Gastroesophageal sphincter (tissue), 4 donors: ENCODE measurements at regions not wholly inside any gene's neighbourhood (a gene's known extent, or its start where the extent isn't known, plus 50 kb on each side); places are given as distances from the start of the nearest gene placed in this dataset.

Experiments used
- ATAC-seq: fragments of 150-250 bp; one replicate; pipeline ENCODE4 v1.9.1; 2016; ENCODE audit warnings: mild to moderate bottlenecking, moderate library complexity
- H3K27ac ChIP-seq, 4 donors: fragments of 200-600 bp; sonication (generic) in 3 of 4; 1 replicate in 3 of 4; 2 replicates in 1 of 4; pipeline ENCODE4 v1.5.1; 2016 to 2019
- H3K27me3 ChIP-seq: fragments of 200-600 bp; sonication (generic); one replicate; pipeline ENCODE4 v1.5.1; 2019
- H3K36me3 ChIP-seq, 2 donors: fragments of 200-600 bp; sonication (generic); one replicate each; pipeline ENCODE4 v1.5.1; 2019; ENCODE audit warnings: control low read depth in 1 of 2
- H3K4me1 ChIP-seq, 3 donors: fragments of 200-600 bp; sonication (generic); 1 replicate in 2 of 3; 2 replicates in 1 of 3; pipeline ENCODE4 v1.5.1; 2016 to 2019; ENCODE audit warnings: control low read depth in 2 of 3
- H3K4me3 ChIP-seq, 2 donors: fragments of 200-600 bp; sonication (generic); one replicate each; pipeline ENCODE4 v1.5.1; 2019; ENCODE audit warnings: mild to moderate bottlenecking in 1 of 2, moderate library complexity in 1 of 2
- H3K9me3 ChIP-seq, 3 donors: fragments of 200-600 bp; sonication (generic); one replicate each; pipeline ENCODE4 v1.5.1; 2017 to 2019; ENCODE audit warnings: control low read depth in 2 of 3
- CTCF ChIP-seq, 4 experiments: fragments of 200-600 bp in 2 of 4; fragments of 450-650 bp in 2 of 4; sonication (generic) in 1 of 4; IDR thresholded peaks; one replicate each; pipeline ENCODE4 v1.5.1; 2017 to 2019; ENCODE audit warnings: antibody characterized with exemption in 4 of 4, mild to moderate bottlenecking in 2 of 4, moderate library complexity in 2 of 4
- EP300 ChIP-seq: sonication (generic); formaldehyde crosslinking; IDR thresholded peaks from one replicate; pipeline ENCODE4 v1.6.1; 2017; ENCODE audit warnings: antibody characterized with exemption, mild to moderate bottlenecking
- POLR2A ChIP-seq, 2 donors: fragments of 450-650 bp; IDR thresholded peaks; one replicate each; pipeline ENCODE4 v1.6.1; 2017; ENCODE audit warnings: antibody characterized with exemption in 2 of 2, mild to moderate bottlenecking in 2 of 2, moderate library complexity in 1 of 2
- POLR2AphosphoS5 ChIP-seq: sonication (generic); formaldehyde crosslinking; IDR thresholded peaks from one replicate; pipeline ENCODE4 v1.6.1; 2017; ENCODE audit warnings: antibody characterized with exemption
- WGBS, 2 donors: methylation state at CpG; one replicate each; pipeline ENCODE4 v1.1.5; 2018; ENCODE audit warnings: low coverage in 1 of 2; 5-methylcytosine and 5-hydroxymethylcytosine counted together

DNA sequence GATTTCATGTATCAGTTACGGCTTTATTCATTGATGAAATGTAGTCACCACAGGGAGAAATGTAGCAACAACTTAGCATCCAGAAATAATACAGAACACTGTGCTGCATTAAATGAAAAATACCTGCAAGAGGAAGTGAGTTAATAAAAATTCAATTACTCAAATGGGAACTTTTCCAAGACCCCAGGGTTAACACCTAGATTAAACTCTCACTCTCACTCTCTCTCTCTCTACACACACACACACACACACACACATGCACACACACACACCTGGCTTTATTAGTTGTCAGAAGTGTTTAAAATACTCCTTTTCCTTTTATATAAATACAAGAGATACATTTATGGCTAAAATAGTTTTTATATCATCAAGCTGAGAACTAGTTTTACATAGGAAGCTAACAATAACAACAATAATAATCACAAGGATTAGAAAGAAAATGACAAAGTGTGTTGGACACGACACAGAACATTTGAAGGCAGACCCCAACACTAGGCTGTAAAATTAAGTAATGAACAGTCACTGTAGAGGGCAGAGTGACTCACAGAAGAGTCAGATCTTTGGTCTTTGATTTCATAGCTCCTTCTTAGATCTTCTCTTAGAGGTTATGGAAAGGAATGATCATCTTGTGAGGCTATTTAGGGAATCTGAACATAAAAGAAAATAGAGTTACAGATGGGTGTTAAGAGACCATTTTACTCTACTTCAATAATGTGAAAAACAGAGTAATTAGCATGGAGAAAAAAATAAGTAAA lies 1266.0 kb upstream of the ADGRL2 start:
- Histone ChIP-seq H3K4me1 (peaks cover 0 to 26% (median 4%) of the 10 kb centered on the region in 3 donors), H3K36me3 (no peaks in the 10 kb centered on the region), H3K27me3 (no peaks in the 10 kb centered on the region), H3K27ac (no peak overlapping the region), H3K9me3 (no peaks in the 10 kb centered on the region), H3K4me3 (no peak overlapping the region)
- 75 to 81% methylated on average over 2 of the region's 2 CpGs for WGBS, 2 donors
- no peak for ATAC-seq
- TF ChIP-seq POLR2AphosphoS5, result no peak
- no peak for TF ChIP-seq POLR2A (IDR thresholded peaks at IDR 0.05)
- TF ChIP-seq EP300, result no peak
- no peak for TF ChIP-seq CTCF (IDR thresholded peaks at IDR 0.05)

DNA sequence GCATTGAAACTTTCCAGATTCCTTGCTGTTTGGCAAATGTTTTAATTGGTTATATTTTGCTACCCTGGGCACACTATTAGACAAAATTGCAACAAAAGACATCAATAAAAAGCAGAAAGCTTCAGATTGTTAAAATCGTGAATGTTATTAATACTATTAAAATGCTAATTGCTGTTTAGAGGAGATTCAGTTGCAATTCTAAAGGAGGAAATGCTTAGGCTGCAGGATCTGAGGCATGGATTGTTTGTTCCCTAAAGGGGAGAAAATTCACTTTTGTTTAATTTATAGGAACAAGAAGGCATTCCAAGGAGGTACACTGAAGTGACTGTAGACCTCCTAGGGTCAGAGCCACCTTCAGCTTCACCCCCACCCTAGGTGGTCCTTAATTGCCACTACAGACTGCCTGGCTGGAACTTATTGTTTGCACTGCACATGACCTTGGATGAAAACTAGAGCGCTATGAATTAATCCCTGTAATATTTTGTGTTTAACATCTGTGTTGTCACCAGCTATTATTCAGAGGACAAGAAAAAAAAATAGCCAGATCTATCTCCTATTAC lies 1266.9 kb upstream of the ADGRL2 start:
- no peaks in the 10 kb centered on the region for H3K27me3 ChIP-seq
- no peaks in the 10 kb centered on the region for H3K36me3 ChIP-seq
- H3K9me3 ChIP-seq, result no peaks in the 10 kb centered on the region
- H3K4me3 ChIP-seq, result no peak overlapping the region
- 4 to 15% methylated on average over 2 of the region's 2 CpGs for WGBS, 2 donors
- no peak for TF ChIP-seq POLR2A (IDR thresholded peaks at IDR 0.05)
- TF ChIP-seq POLR2AphosphoS5, result no peak
- no peak for TF ChIP-seq EP300
- no peak for TF ChIP-seq CTCF (IDR thresholded peaks at IDR 0.05)
- peaks cover 0 to 26% (median 4%) of the 10 kb centered on the region in 3 donors for H3K4me1 ChIP-seq
- H3K27ac ChIP-seq, result no peak overlapping the region
- ATAC-seq, result no peak

GRCh38 chr1:80533093-80533492 lies 1267.6 kb upstream of the ADGRL2 start:
- no peak overlapping the region for H3K27ac ChIP-seq
- no peaks in the 10 kb centered on the region for H3K27me3 ChIP-seq
- WGBS, 2 donors, result 54 to 58% methylated on average over 2 of the region's 2 CpGs
- H3K36me3 ChIP-seq, result no peaks in the 10 kb centered on the region
- H3K9me3 ChIP-seq, result no peaks in the 10 kb centered on the region
- TF ChIP-seq CTCF (IDR thresholded peaks at IDR 0.05) (no peak), POLR2AphosphoS5 (no peak), POLR2A (IDR thresholded peaks at IDR 0.05) (no peak), EP300 (no peak)
- H3K4me1 ChIP-seq, result peaks cover 0 to 26% (median 4%) of the 10 kb centered on the region in 3 donors
- no peak overlapping the region for H3K4me3 ChIP-seq
- no peak for ATAC-seq

- Histone ChIP-seq H3K27me3 (no peaks in the 10 kb centered on the region), H3K27ac (no peak overlapping the region), H3K4me1 (peaks cover 0 to 26% (median 4%) of the 10 kb centered on the region in 3 donors), H3K36me3 (no peaks in the 10 kb centered on the region), H3K9me3 (no peaks in the 10 kb centered on the region), H3K4me3 (no peak overlapping the region)
- no peak for ATAC-seq
- TF ChIP-seq POLR2AphosphoS5 (no peak), POLR2A (IDR thresholded peaks at IDR 0.05) (no peak), EP300 (no peak), CTCF (IDR thresholded peaks at IDR 0.05) (no peak)
- 38 to 51% methylated on average over 2 of the region's 2 CpGs for WGBS, 2 donors
Measured at GRCh38 chr1:80531182-80531581, 1269.6 kb upstream of the ADGRL2 start.

DNA sequence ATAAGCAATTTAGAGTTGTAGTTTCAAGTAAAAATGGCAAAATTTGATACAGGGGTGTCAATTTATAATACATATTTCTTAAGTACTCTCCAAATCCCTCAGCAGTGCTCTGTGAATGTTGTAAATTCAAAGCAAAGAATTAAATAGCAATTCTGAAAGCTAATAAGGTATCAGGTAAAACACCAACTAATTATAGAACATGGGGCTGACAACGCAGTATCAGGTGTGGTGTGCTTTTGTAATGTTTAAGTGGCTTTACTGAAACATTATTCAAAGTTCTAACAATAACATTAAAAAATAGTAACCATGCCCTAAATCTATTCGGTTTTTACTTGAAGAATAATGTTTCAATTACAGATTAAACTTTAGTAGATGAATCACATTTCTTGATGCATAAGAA lies 1271.2 kb upstream of the ADGRL2 start:
- H3K27me3 ChIP-seq, result no peaks in the 10 kb centered on the region
- TF ChIP-seq CTCF (IDR thresholded peaks at IDR 0.05), result no peak
- TF ChIP-seq EP300, result no peak
- no peak for TF ChIP-seq POLR2A (IDR thresholded peaks at IDR 0.05)
- no peak for TF ChIP-seq POLR2AphosphoS5
- 70 to 72% methylated on average over 2 of the region's 2 CpGs for WGBS, 2 donors
- H3K27ac ChIP-seq, result no peak overlapping the region
- ATAC-seq, result no peak
- H3K9me3 ChIP-seq, result no peaks in the 10 kb centered on the region
- H3K4me3 ChIP-seq, result no peak overlapping the region
- H3K4me1 ChIP-seq, result peaks cover 0 to 24% (median 4%) of the 10 kb centered on the region in 3 donors
- H3K36me3 ChIP-seq, result no peaks in the 10 kb centered on the region
